HCT116 (cell line): ENCODE measurements at regions not wholly inside any gene's neighbourhood (a gene's known extent, or its start where the extent isn't known, plus 50 kb on each side); places are given as distances from the start of the nearest gene placed in this dataset.

ENCODE experiments used
- ATAC-seq: fragments of 200-7000 bp; cut with Tn5 transposase; 2 replicates; pipeline ENCODE4 v1.9.1; 2020; ENCODE audit warnings: mild to moderate bottlenecking, moderate library complexity
- BruUV-seq: library from RNA; stranded (reverse); fragments of 400-500 nt; replicated peaks from 2 replicates; lab custom pipeline; 2021; lab: Mats Ljungman, UMichigan
- CTCF ChIA-PET: fragments of 300-600 bp; sonication (Branson Sonifier 250); formaldehyde crosslinking; loops from one replicate; lab custom pipeline; 2021; ENCODE audit warnings: antibody characterized with exemption; lab: Charles Lee
- POLR2A ChIA-PET: fragments of 300-600, 350-600 bp; sonication (Branson Sonifier 250); formaldehyde crosslinking; loops from one replicate; lab custom pipeline; 2021; ENCODE audit warnings: antibody characterized with exemption; lab: Charles Lee
- RAD21 ChIA-PET, 2 experiments: fragments of 300-600 bp; sonication (Branson Sonifier 250); formaldehyde crosslinking; loops; one replicate each; lab custom pipeline; 2023; ENCODE audit warnings: low total read pairs in 2 of 2; ENCODE audit not compliant: uncharacterized antibody in 2 of 2, unreplicated experiment in 2 of 2, low non-redundant PET in 1 of 2; lab: Charles Lee
- DNase-seq: peaks from one replicate; pipeline ENCODE4 v3.0.0-alpha.2; 2010; ENCODE audit warnings: low read depth, low spot score
- H2AFZ ChIP-seq: fragments of 200-600 bp; shearing (Covaris generic), sonication (generic); 2 replicates; pipeline ENCODE4 v1.6.1; 2017; ENCODE audit warnings: low read depth, mixed run types, mixed read lengths, antibody characterized with exemption, low read length; ENCODE audit not compliant: poor library complexity, severe bottlenecking
- H3K27ac ChIP-seq: 2 replicates; pipeline ENCODE4 v1.5.1; 2012; ENCODE audit warnings: low read depth, low read length
- H3K27me3 ChIP-seq: fragments of 200-600 bp; sonication (generic); 2 replicates; pipeline ENCODE4 v1.6.1; 2016; ENCODE audit warnings: mixed run types, low read length, mixed read lengths; ENCODE audit not compliant: insufficient read depth
- H3K36me3 ChIP-seq, 2 experiments: fragments of 200-500 bp in 1 of 2; fragments of 200-600 bp in 1 of 2; sonication (Bioruptor generic) in 1 of 2; sonication (generic) in 1 of 2; 2 replicates each; pipeline versions ENCODE4 v1.5.1 to v1.6.1; 2014 to 2016; ENCODE audit warnings: low read length in 2 of 2, inconsistent platforms in 1 of 2, mixed read lengths in 1 of 2, mixed run types in 1 of 2; ENCODE audit not compliant: insufficient read depth in 2 of 2, control insufficient read depth in 1 of 2
- H3K4me1 ChIP-seq, 2 experiments: fragments of 200-600 bp in 1 of 2; sonication (generic) in 1 of 2; 2 replicates each; pipeline versions ENCODE4 v1.5.1 to v1.6.1; 2012 to 2017; ENCODE audit warnings: low read length in 2 of 2, inconsistent platforms in 1 of 2, mild to moderate bottlenecking in 1 of 2, mixed read lengths in 1 of 2, mixed run types in 1 of 2, moderate library complexity in 1 of 2; ENCODE audit not compliant: insufficient read depth in 2 of 2, control insufficient read depth in 1 of 2
- H3K4me2 ChIP-seq: fragments of 200-600 bp; sonication (generic); 2 replicates; pipeline ENCODE4 v1.6.1; 2017; ENCODE audit warnings: mixed run types, low read length, mixed read lengths
- H3K4me3 ChIP-seq, 2 experiments: fragments of 200-600 bp in 1 of 2; sonication (generic) in 1 of 2; replicated peaks in 1 of 2; 2 replicates each; pipeline ENCODE4 v1.5.1; 2011 to 2016; ENCODE audit warnings: low read length in 2 of 2, control low read depth in 1 of 2, low read depth in 1 of 2, mild to moderate bottlenecking in 1 of 2, mixed read lengths in 1 of 2, mixed run types in 1 of 2
- H3K79me2 ChIP-seq: fragments of 200-600 bp; sonication (generic); 2 replicates; pipeline ENCODE4 v1.6.1; 2017; ENCODE audit warnings: mild to moderate bottlenecking, mixed run types, low read length, moderate library complexity, mixed read lengths; ENCODE audit not compliant: insufficient read depth
- H3K9ac ChIP-seq: fragments of 200-600 bp; sonication (generic); 2 replicates; pipeline ENCODE4 v1.6.1; 2016; ENCODE audit warnings: low read length, mixed read lengths
- H3K9me2 ChIP-seq: fragments of 200-600 bp; sonication (generic), shearing (Covaris generic); 2 replicates; pipeline ENCODE4 v1.6.1; 2017; ENCODE audit warnings: mixed run types, mild to moderate bottlenecking, moderate library complexity; ENCODE audit not compliant: insufficient read depth
- H3K9me3 ChIP-seq, 2 experiments: fragments of 200-500 bp in 1 of 2; fragments of 200-600 bp in 1 of 2; sonication (Bioruptor generic) in 1 of 2; sonication (generic) in 1 of 2; 2 replicates each; pipeline ENCODE4 v1.6.1; 2014 to 2017; ENCODE audit warnings: low read length in 2 of 2, mixed read lengths in 2 of 2, inconsistent platforms in 1 of 2, low read depth in 1 of 2, mild to moderate bottlenecking in 1 of 2, mixed run types in 1 of 2, moderate library complexity in 1 of 2; ENCODE audit not compliant: control insufficient read depth in 1 of 2, insufficient read depth in 1 of 2
- H4K20me1 ChIP-seq: fragments of 200-600 bp; sonication (generic), shearing (Covaris generic); 2 replicates; pipeline ENCODE4 v1.6.1; 2017; ENCODE audit warnings: mixed run types, mild to moderate bottlenecking, moderate library complexity; ENCODE audit not compliant: insufficient read depth
- CBX3 ChIP-seq: IDR thresholded peaks from 2 replicates; pipeline ENCODE4 v1.6.1; 2012; ENCODE audit warnings: low read depth
- EGR1 ChIP-seq: IDR thresholded peaks from 2 replicates; pipeline ENCODE4 v1.6.1; 2012; ENCODE audit warnings: low read depth
- ELF1 ChIP-seq: IDR thresholded peaks from 2 replicates; pipeline ENCODE4 v1.6.1; 2012; ENCODE audit warnings: low read depth, borderline replicate concordance
- EZH2 ChIP-seq: fragments of 200-600 bp; sonication (generic); IDR thresholded peaks from 2 replicates; pipeline ENCODE4 v1.6.1; 2017; ENCODE audit warnings: antibody characterized with exemption, mixed run types
- EZH2phosphoT487 ChIP-seq: fragments of 200-600 bp; IDR thresholded peaks from 2 replicates; pipeline ENCODE4 v1.6.1; 2018; ENCODE audit warnings: antibody characterized with exemption, borderline replicate concordance
- FOSL1 ChIP-seq: IDR thresholded peaks from 2 replicates; pipeline ENCODE4 v1.6.1; 2012; ENCODE audit warnings: low read depth
- POLR2AphosphoS5 ChIP-seq: IDR thresholded peaks from 2 replicates; pipeline ENCODE4 v1.6.1; 2011; ENCODE audit warnings: mild to moderate bottlenecking, low read depth, low read length, moderate library complexity
- RAD21 ChIP-seq: IDR thresholded peaks from 2 replicates; pipeline ENCODE4 v1.6.1; 2012; ENCODE audit warnings: low read depth, mild to moderate bottlenecking
- SIN3A ChIP-seq: IDR thresholded peaks from 2 replicates; pipeline ENCODE4 v1.6.1; 2012; ENCODE audit warnings: low read depth
- SP1 ChIP-seq: IDR thresholded peaks from 2 replicates; pipeline ENCODE4 v1.6.1; 2012; ENCODE audit warnings: low read depth
- SRF ChIP-seq: IDR thresholded peaks from 2 replicates; pipeline ENCODE4 v1.6.1; 2012; ENCODE audit warnings: low read depth
- TCF7L2 ChIP-seq: IDR thresholded peaks from 2 replicates; pipeline ENCODE4 v1.7.0; 2011; ENCODE audit warnings: borderline replicate concordance, inconsistent platforms; ENCODE audit not compliant: insufficient read depth, insufficient read length; ENCODE audit errors: extremely low read depth
- YY1 ChIP-seq: IDR thresholded peaks from 2 replicates; pipeline ENCODE4 v1.6.1; 2011; ENCODE audit warnings: low read length, low read depth, moderate library complexity, mild to moderate bottlenecking; ENCODE audit not compliant: insufficient replicate concordance; ENCODE audit errors: extremely low read depth
- ZFX ChIP-seq: fragments of 450-650 bp; IDR thresholded peaks from 2 replicates; pipeline ENCODE4 v1.6.1; 2017
- ZNF274 ChIP-seq: fragments of 200-500 bp; sonication (Bioruptor generic); IDR thresholded peaks from 2 replicates; pipeline ENCODE4 v1.6.1; 2014; ENCODE audit warnings: mild to moderate bottlenecking, low read depth, low read length, inconsistent platforms
- intact Hi-C: fragments of 100-400 bp; cut with micrococcal nuclease; formaldehyde crosslinking; loops from 2 replicates; pipeline ENCODE4 v1.10.0; 2022
- TF ChIP-seq, protein P1 (sequence below): IDR thresholded peaks from 2 replicates; pipeline ENCODE4 v1.6.1; 2012
- TF ChIP-seq, protein P2 (sequence below), 3 experiments: fragments of 200-600 bp in 1 of 3; sonication (generic) in 1 of 3; IDR thresholded peaks in 2 of 3; conservative IDR thresholded peaks in 1 of 3; 2 replicates each; pipeline ENCODE4 v1.5.1; 2012 to 2017; ENCODE audit warnings: low read depth in 2 of 3, low read length in 2 of 3, antibody characterized with exemption in 1 of 3, borderline replicate concordance in 1 of 3, control low read depth in 1 of 3, mild to moderate bottlenecking in 1 of 3, mixed read lengths in 1 of 3, mixed run types in 1 of 3, moderate library complexity in 1 of 3; ENCODE audit not compliant: insufficient read depth in 1 of 3

DNA sequence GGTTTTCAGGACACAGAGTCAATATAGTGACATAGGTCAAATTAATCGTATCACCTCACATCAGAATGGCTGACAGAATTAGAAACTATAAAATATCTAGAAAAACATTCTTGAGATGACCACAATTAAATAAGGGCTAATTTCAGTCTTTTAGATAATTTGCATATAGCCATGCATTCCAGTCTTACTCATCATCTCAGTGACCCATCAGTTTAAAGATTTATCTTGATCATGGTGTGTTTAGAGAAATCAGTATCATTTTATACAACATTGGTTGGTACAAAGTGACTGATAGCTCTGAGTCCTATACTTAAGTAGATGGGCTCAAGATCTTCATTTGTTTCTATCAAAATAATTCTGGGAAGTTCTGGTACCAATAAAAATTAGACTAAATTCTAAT, 262.3 kb upstream of the SNX7 start:
- POLR2A ChIA-PET: no interaction called here
- BruUV-seq: no TSS peak

DNA sequence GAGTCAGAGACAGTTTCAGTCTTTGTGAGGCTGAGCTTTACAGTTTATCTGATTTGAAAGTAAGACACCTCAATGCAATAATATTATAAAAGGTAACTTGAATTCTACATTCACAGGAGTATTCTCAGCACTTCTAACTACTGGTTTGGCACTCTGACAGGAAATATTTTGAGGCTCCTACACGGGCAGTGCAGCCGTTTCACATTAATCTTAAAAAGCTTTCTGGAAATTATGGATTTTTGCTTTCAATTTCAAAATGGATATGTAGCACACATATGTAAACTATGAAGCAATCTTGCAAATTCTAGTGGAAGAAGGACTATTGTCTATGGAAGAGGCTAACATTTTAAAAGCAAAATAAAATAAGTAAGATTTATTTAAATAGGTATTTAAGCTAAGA, 262.9 kb upstream of the SNX7 start:
- H3K27ac ChIP-seq: no peak overlapping the region
- ATAC-seq (no peak), DNase-seq (no peak)
- no peak overlapping the region for H3K9ac ChIP-seq
- no peaks in the 10 kb centered on the region for H4K20me1 ChIP-seq
- no peak overlapping the region for H3K4me2 ChIP-seq
- ChIA-PET CTCF (no interaction called here), RAD21 (no interaction called here), POLR2A (no interaction called here)
- no peaks in the 10 kb centered on the region for H3K79me2 ChIP-seq
- H2AFZ ChIP-seq: peak overlapping the region; percentile 65
- H3K9me2 ChIP-seq: peaks cover 3% of the 10 kb centered on the region; the same call in 1 of the 2 replicates
- H3K9me3 ChIP-seq: no peaks in the 10 kb centered on the region
- intact Hi-C loops: no loop called here
- BruUV-seq: no TSS peak
- H3K4me1 ChIP-seq: no peaks in the 10 kb centered on the region
- H3K36me3 ChIP-seq: no peaks in the 10 kb centered on the region
- H3K4me3 ChIP-seq: no peak overlapping the region
- TF ChIP-seq SP1: no peak
- TF ChIP-seq YY1: no peak
- TF ChIP-seq TCF7L2: no peak
- TF ChIP-seq, protein P1, sequence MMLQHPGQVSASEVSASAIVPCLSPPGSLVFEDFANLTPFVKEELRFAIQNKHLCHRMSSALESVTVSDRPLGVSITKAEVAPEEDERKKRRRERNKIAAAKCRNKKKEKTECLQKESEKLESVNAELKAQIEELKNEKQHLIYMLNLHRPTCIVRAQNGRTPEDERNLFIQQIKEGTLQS: no peak
- TF ChIP-seq CBX3: no peak
- no peak for TF ChIP-seq ELF1
- no peak for TF ChIP-seq EGR1
- TF ChIP-seq EZH2phosphoT487: no peak
- TF ChIP-seq RAD21: no peak
- no peak for TF ChIP-seq ZFX
- no peak for TF ChIP-seq SIN3A
- no peak for TF ChIP-seq FOSL1
- TF ChIP-seq ZNF274: no peak
- no peaks in the 10 kb centered on the region for H3K27me3 ChIP-seq

More for the DNA sequence above, 262.3 kb upstream of the SNX7 start:
- no peaks in the 10 kb centered on the region for H3K9me3 ChIP-seq
- no peaks in the 10 kb centered on the region for H3K79me2 ChIP-seq
- intact Hi-C loops: no loop called here
- no peak overlapping the region for H3K27ac ChIP-seq
- H3K4me1 ChIP-seq: no peaks in the 10 kb centered on the region
- TF ChIP-seq EZH2 (no peak), ELF1 (no peak), EZH2phosphoT487 (no peak), POLR2AphosphoS5 (no peak), SRF (no peak), ZFX (no peak), FOSL1 (no peak), YY1 (no peak), ZNF274 (no peak), SIN3A (no peak)
- TF ChIP-seq, protein P2, sequence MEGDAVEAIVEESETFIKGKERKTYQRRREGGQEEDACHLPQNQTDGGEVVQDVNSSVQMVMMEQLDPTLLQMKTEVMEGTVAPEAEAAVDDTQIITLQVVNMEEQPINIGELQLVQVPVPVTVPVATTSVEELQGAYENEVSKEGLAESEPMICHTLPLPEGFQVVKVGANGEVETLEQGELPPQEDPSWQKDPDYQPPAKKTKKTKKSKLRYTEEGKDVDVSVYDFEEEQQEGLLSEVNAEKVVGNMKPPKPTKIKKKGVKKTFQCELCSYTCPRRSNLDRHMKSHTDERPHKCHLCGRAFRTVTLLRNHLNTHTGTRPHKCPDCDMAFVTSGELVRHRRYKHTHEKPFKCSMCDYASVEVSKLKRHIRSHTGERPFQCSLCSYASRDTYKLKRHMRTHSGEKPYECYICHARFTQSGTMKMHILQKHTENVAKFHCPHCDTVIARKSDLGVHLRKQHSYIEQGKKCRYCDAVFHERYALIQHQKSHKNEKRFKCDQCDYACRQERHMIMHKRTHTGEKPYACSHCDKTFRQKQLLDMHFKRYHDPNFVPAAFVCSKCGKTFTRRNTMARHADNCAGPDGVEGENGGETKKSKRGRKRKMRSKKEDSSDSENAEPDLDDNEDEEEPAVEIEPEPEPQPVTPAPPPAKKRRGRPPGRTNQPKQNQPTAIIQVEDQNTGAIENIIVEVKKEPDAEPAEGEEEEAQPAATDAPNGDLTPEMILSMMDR (IDR thresholded peaks at IDR 0.05 in 2 of 3, conservative IDR thresholded peaks at IDR 0.05 in 1 of 3; ENCODE audit: borderline replicate concordance in 1 of 3, insufficient read depth in 1 of 3, low read depth in 2 of 3, low read length in 2 of 3): no peak
- RAD21 ChIA-PET: no interaction called here
- CTCF ChIA-PET: no interaction called here
- no peaks in the 10 kb centered on the region for H3K36me3 ChIP-seq
- no peak overlapping the region for H2AFZ ChIP-seq
- H3K4me2 ChIP-seq: no peak overlapping the region
- H3K9me2 ChIP-seq: peaks cover 3% of the 10 kb centered on the region; the same call in 1 of the 2 replicates
- ATAC-seq: no peak
- H3K4me3 ChIP-seq: no peak overlapping the region
- no peak for DNase-seq
- H3K9ac ChIP-seq: no peak overlapping the region
- H3K27me3 ChIP-seq: no peaks in the 10 kb centered on the region
- H4K20me1 ChIP-seq: no peaks in the 10 kb centered on the region
